ENCODE measurements at regions not wholly inside any gene's neighbourhood (a gene's known extent, or its start where the extent isn't known, plus 50 kb on each side); places are given as distances from the start of the nearest gene placed in this dataset.
"Not testable (repeated sequence)": the region's sequence is repeated elsewhere in the genome, so short reads cannot be mapped to it uniquely, and the experiment has no call there.

- DNase-seq (ENCODE audit: low read depth) (peak; percentile 78), FAIRE-seq (no peak)
- H3K27me3 ChIP-seq (ENCODE audit: control insufficient read depth, insufficient read depth, low read length): no peaks in the 10 kb centered on the region
- TF ChIP-seq, protein P1, sequence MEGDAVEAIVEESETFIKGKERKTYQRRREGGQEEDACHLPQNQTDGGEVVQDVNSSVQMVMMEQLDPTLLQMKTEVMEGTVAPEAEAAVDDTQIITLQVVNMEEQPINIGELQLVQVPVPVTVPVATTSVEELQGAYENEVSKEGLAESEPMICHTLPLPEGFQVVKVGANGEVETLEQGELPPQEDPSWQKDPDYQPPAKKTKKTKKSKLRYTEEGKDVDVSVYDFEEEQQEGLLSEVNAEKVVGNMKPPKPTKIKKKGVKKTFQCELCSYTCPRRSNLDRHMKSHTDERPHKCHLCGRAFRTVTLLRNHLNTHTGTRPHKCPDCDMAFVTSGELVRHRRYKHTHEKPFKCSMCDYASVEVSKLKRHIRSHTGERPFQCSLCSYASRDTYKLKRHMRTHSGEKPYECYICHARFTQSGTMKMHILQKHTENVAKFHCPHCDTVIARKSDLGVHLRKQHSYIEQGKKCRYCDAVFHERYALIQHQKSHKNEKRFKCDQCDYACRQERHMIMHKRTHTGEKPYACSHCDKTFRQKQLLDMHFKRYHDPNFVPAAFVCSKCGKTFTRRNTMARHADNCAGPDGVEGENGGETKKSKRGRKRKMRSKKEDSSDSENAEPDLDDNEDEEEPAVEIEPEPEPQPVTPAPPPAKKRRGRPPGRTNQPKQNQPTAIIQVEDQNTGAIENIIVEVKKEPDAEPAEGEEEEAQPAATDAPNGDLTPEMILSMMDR (IDR thresholded peaks at IDR 0.05; ENCODE audit: insufficient read depth, low read length, severe bottlenecking): no peak
- peak overlapping the region; percentile 92 for H3K4me3 ChIP-seq (ENCODE audit: low read depth, low read length)
- H3K36me3 ChIP-seq (ENCODE audit: control insufficient read depth, insufficient read depth, low read length): peaks cover 2% of the 10 kb centered on the region
Observed at GRCh38 chr7:65750511-65751344, 122.1 kb upstream of the VKORC1L1 start.

DNA sequence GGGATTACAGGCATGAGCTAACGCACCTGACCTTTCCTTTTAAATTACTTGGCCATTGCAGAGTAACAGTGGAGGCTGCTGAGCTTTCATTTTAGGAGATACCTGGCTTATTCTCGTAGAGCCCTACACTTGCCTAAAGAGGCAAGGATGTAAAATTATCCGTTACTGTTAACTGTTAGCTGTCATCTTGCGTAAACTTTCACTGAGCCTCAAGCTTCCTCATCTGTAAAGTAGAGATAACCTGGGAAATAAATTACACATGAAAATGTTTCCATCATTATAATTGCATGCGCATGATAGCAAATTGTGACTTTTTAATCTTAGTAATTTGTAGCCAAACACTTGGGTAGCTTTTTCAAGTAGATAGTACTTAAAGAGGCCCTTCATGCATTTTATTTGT is 118.8 kb upstream of the VKORC1L1 start:
- FAIRE-seq; H3K27me3 ChIP-seq (ENCODE audit: control insufficient read depth, insufficient read depth, low read length); H3K4me3 ChIP-seq (ENCODE audit: low read depth, low read length); H3K36me3 ChIP-seq (ENCODE audit: control insufficient read depth, insufficient read depth, low read length); DNase-seq (ENCODE audit: low read depth): not testable (repeated sequence)

GRCh38 chr7:65758991-65759390 is 113.9 kb upstream of the VKORC1L1 start:
- not testable (repeated sequence) for H3K4me3 ChIP-seq (ENCODE audit: low read depth, low read length); H3K27me3 ChIP-seq (ENCODE audit: control insufficient read depth, insufficient read depth, low read length); DNase-seq (ENCODE audit: low read depth); FAIRE-seq; H3K36me3 ChIP-seq (ENCODE audit: control insufficient read depth, insufficient read depth, low read length)

- H3K36me3 ChIP-seq (ENCODE audit: control insufficient read depth, insufficient read depth, low read length); FAIRE-seq; H3K27me3 ChIP-seq (ENCODE audit: control insufficient read depth, insufficient read depth, low read length); H3K4me3 ChIP-seq (ENCODE audit: low read depth, low read length): not testable (repeated sequence)
- DNase-seq (ENCODE audit: low read depth): peak; percentile 29
Observed at GRCh38 chr7:65762712-65763111, 110.2 kb upstream of the VKORC1L1 start.

DNA sequence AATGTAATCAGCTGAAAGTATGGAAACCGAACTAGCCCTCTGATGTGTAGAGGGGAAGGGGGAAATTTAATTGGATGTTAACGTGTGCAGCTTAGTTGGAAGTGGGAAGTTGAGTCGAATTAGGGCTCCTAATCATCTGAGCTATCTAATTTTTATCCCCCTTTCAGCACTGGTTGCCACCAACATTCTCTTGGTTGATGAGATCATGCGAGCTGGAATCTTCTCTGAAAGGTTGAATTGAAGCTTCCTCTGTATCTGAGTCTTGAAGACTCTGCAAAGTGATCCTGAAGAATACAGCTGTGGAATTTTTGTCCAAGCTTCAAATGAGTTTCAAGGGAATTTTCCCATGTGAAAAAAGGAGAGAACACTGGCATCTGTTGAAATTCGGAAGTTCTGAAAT is 109.8 kb upstream of the VKORC1L1 start:
- FAIRE-seq; DNase-seq (ENCODE audit: low read depth); H3K36me3 ChIP-seq (ENCODE audit: control insufficient read depth, insufficient read depth, low read length); H3K27me3 ChIP-seq (ENCODE audit: control insufficient read depth, insufficient read depth, low read length); H3K4me3 ChIP-seq (ENCODE audit: low read depth, low read length): not testable (repeated sequence)

DNA sequence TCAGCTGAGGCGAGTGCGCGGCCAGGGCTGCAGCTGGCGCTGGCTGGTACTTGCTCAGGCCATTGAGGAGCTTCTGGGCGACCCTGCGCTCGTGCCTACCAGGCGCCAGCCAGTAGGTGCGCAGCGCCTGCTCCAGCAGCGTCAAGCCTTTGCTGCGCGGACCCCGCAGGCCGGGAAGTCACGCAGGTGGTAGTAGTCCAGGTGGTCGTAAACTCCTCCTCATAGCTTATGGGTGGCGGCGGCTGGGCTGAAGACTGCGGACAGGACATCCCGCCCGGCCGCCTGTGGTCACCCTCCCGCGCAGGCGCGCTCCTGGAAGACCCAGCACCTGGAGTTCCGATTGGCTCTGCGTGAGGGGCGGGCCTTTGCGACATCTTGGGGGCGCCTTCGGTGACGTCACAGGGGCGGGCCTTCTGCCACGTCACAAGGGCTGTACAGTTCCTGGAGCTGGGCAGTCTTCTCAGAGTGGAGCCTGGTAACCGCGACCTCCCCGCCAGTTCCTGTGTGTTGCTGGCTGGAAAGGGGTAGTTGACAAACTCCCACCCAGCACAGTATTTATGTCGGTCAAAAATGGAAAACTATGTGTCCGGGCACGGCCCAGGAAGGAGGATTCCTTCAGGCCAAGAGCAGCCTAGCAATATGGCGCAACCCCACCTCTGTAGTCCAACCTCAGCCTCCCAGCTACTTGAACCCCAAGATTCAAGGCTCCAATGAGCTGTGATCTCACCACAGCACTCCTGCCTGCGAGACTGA is 102.2 kb upstream of the VKORC1L1 start:
- H3K4me3 ChIP-seq (ENCODE audit: low read depth, low read length): peak overlapping the region; percentile 63
- FAIRE-seq; H3K27me3 ChIP-seq (ENCODE audit: control insufficient read depth, insufficient read depth, low read length); H3K36me3 ChIP-seq (ENCODE audit: control insufficient read depth, insufficient read depth, low read length): not testable (repeated sequence)
- TF ChIP-seq, protein P1 (IDR thresholded peaks at IDR 0.05; ENCODE audit: insufficient read depth, low read length, severe bottlenecking): peak; percentile 17
- DNase-seq (ENCODE audit: low read depth): peak; percentile 69

GRCh38 chr7:65771226-65771569 is 101.7 kb upstream of the VKORC1L1 start:
- peak overlapping the region; percentile 63 for H3K4me3 ChIP-seq (ENCODE audit: low read depth, low read length)
- H3K36me3 ChIP-seq (ENCODE audit: control insufficient read depth, insufficient read depth, low read length); DNase-seq (ENCODE audit: low read depth); FAIRE-seq; H3K27me3 ChIP-seq (ENCODE audit: control insufficient read depth, insufficient read depth, low read length): not testable (repeated sequence)

DNA sequence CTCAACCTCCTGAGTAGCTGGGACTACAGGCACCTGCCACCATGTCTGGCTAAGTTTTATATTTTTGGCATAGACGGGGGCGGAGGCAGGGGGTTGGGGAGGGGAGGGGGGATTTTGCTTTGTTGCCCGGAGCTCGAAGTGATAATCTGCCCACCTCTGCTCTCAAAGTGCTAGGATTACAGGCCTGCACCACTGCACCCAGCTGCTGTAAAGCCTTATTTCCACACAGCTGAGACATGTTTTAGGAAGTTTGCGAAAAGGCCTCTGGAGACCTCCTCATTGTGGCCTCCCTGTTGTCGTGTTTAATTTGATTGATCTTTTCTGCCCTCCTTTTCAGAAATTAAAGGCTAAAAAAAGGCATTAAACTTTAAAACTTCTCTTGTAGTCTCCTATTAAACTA is 96.2 kb upstream of the VKORC1L1 start:
- not testable (repeated sequence) for H3K36me3 ChIP-seq (ENCODE audit: control insufficient read depth, insufficient read depth, low read length); H3K4me3 ChIP-seq (ENCODE audit: low read depth, low read length); DNase-seq (ENCODE audit: low read depth); H3K27me3 ChIP-seq (ENCODE audit: control insufficient read depth, insufficient read depth, low read length); FAIRE-seq

GRCh38 chr7:65789943-65790342 is 82.9 kb upstream of the VKORC1L1 start:
- not testable (repeated sequence) for H3K27me3 ChIP-seq (ENCODE audit: control insufficient read depth, insufficient read depth, low read length); H3K36me3 ChIP-seq (ENCODE audit: control insufficient read depth, insufficient read depth, low read length); H3K4me3 ChIP-seq (ENCODE audit: low read depth, low read length); DNase-seq (ENCODE audit: low read depth); FAIRE-seq

DNA sequence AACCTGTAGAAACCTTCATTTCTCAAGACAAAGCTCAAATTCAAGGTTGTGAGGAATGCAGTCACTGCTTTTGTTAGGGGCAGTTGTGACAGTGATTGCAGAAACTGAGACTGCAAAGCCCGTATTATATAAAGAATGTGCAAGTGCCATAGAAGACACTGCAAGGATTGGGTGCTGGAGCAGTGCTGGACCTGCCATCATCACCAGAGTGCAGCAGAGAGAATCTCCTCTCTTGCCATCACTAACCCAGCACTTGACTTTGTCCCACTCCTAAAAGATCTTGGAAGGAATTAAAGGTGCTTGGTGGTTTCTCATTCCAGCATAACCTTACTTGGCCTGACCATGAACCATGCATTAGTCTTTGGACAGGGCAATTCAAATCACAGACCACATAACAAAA is 81.1 kb upstream of the VKORC1L1 start:
- not testable (repeated sequence) for H3K36me3 ChIP-seq (ENCODE audit: control insufficient read depth, insufficient read depth, low read length); H3K4me3 ChIP-seq (ENCODE audit: low read depth, low read length); FAIRE-seq; H3K27me3 ChIP-seq (ENCODE audit: control insufficient read depth, insufficient read depth, low read length); DNase-seq (ENCODE audit: low read depth)

- FAIRE-seq; H3K27me3 ChIP-seq (ENCODE audit: control insufficient read depth, insufficient read depth, low read length); H3K36me3 ChIP-seq (ENCODE audit: control insufficient read depth, insufficient read depth, low read length); H3K4me3 ChIP-seq (ENCODE audit: low read depth, low read length); DNase-seq (ENCODE audit: low read depth): not testable (repeated sequence)
Observed at GRCh38 chr7:65792726-65793125, 80.1 kb upstream of the VKORC1L1 start.

GRCh38 chr7:65794671-65795391 is 78.0 kb upstream of the VKORC1L1 start:
- not testable (repeated sequence) for H3K27me3 ChIP-seq (ENCODE audit: control insufficient read depth, insufficient read depth, low read length); H3K36me3 ChIP-seq (ENCODE audit: control insufficient read depth, insufficient read depth, low read length); H3K4me3 ChIP-seq (ENCODE audit: low read depth, low read length); FAIRE-seq
- peak; percentile 59 for DNase-seq (ENCODE audit: low read depth)
